ACHN (cell line): ENCODE measurements at regions not wholly inside any gene's neighbourhood (a gene's known extent, or its start where the extent isn't known, plus 50 kb on each side); places are given as distances from the start of the nearest gene placed in this dataset.

Experiments
- DNase-seq: peaks from one replicate; pipeline ENCODE4 v3.0.0-alpha.2; 2015
- in situ Hi-C: cut with HindIII; loops from 2 replicates; pipeline ENCODE4 v1.10.0; 2017; ENCODE audit warnings: low sequenced_read_pairs, low pct_ligation_motif_present, low pct_unique_long_range_greater_than_20kb

DNA sequence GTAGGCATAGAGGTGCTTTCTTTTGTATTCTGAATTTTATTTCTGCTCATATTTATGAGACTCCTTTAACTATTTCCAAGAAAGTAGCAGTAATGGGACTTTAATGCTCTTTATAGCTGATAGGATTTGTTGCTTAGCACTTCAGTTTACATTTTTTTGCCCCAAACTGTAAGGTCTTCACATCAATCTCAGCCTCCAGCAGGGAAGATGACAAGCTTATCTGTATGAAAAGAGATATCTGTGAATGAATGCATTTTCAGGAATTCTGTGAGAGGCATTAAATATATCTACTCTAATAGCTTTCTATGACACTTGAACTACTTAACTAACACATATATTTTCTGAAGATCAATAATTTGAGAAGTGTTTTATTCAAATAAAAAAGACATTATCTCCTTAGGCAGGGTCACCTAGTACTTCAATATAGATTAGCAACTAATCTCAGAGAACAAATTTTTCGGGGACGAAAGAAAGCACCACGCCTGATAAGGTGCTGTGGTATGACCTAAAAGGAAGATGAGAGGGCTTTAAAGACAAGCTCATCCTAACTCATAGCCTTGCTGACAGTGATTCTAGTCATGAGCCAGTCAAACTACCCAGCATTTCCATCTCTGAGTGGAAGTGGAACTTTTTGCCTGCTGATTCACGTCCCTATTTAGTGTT lies 766.1 kb upstream of the CNTNAP5 start:
- in situ Hi-C loops = no loop called here

GRCh38 chr2:123262856-123263255 lies 762.2 kb upstream of the CNTNAP5 start:
- in situ Hi-C loops = no loop called here
- DNase-seq = no peak

More for the DNA sequence above, 766.1 kb upstream of the CNTNAP5 start:
- DNase-seq = no peak

GRCh38 chr2:123283431-123283830 lies 741.7 kb upstream of the CNTNAP5 start:
- in situ Hi-C loops = no loop called here
- no peak for DNase-seq

DNA sequence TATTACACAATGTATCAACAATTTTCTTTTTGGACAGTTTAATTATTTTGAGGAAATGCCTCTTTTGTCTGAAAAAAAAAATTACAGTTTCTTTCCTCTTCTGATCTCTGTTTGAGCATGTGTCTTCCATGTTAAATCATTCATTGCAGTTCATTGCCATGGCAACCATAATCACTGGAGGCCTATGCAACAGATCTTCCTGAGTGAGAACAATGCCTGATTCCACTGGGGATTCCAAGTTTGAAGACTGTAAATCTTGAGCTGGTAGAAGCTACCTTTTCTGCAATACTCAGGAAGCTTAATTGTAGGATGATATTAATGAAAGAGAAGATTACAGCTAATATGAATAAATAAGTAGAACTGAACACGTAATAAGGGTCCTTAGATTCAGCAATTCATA lies 721.4 kb upstream of the CNTNAP5 start:
- in situ Hi-C loops = no loop called here

More for the DNA sequence above, 721.4 kb upstream of the CNTNAP5 start:
- DNase-seq = no peak
